Osteoblast (primary cell): ENCODE measurements at regions not wholly inside any gene's neighbourhood (a gene's known extent, or its start where the extent isn't known, plus 50 kb on each side); places are given as distances from the start of the nearest gene placed in this dataset.

ENCODE experiments used
- DNase-seq: peaks from one replicate; pipeline ENCODE4 v3.0.0; 2011; ENCODE audit warnings: low spot score, mixed read lengths; ENCODE audit not compliant: insufficient read length; ENCODE audit errors: missing footprints
- H2AFZ ChIP-seq: 2 replicates; pipeline ENCODE4 v1.6.0; 2011; ENCODE audit warnings: mild to moderate bottlenecking, low read length
- H3K27ac ChIP-seq: 2 replicates; pipeline ENCODE4 v1.5.1; 2011; ENCODE audit warnings: mild to moderate bottlenecking, low read depth, low read length, moderate library complexity
- H3K27me3 ChIP-seq: 2 replicates; pipeline ENCODE4 v1.6.0; 2012; ENCODE audit warnings: mild to moderate bottlenecking, control low read depth, inconsistent platforms, low read length, moderate library complexity; ENCODE audit not compliant: insufficient read depth
- H3K36me3 ChIP-seq: 2 replicates; pipeline ENCODE4 v1.5.1; 2011; ENCODE audit warnings: mild to moderate bottlenecking, low read length, control low read depth, moderate library complexity; ENCODE audit not compliant: insufficient read depth
- H3K4me1 ChIP-seq: 2 replicates; pipeline ENCODE4 v1.5.1; 2011; ENCODE audit warnings: mild to moderate bottlenecking, low read length, control low read depth, moderate library complexity; ENCODE audit not compliant: insufficient read depth
- H3K4me2 ChIP-seq: 2 replicates; pipeline ENCODE4 v1.6.0; 2011; ENCODE audit warnings: mild to moderate bottlenecking, low read length; ENCODE audit not compliant: insufficient read depth
- H3K4me3 ChIP-seq: fragments of 200-600 bp; sonication (generic); 3 replicates; pipeline ENCODE4 v1.5.1; 2012; ENCODE audit warnings: mild to moderate bottlenecking, low read length, inconsistent platforms; ENCODE audit not compliant: insufficient read depth
- H3K79me2 ChIP-seq: 2 replicates; pipeline ENCODE4 v1.6.0; 2012; ENCODE audit warnings: mild to moderate bottlenecking, low read length, control low read depth, inconsistent platforms; ENCODE audit not compliant: insufficient read depth
- H3K9me3 ChIP-seq: 2 replicates; pipeline ENCODE4 v1.5.1; 2011; ENCODE audit warnings: low read depth, low read length, control low read depth
- H4K20me1 ChIP-seq: 2 replicates; pipeline ENCODE4 v1.6.0; 2012; ENCODE audit warnings: mild to moderate bottlenecking, low read length, control low read depth; ENCODE audit not compliant: insufficient read depth
- TF ChIP-seq, protein P1 (sequence below): IDR thresholded peaks from 2 replicates; pipeline ENCODE4 v1.5.1; 2011; ENCODE audit warnings: mild to moderate bottlenecking, low read depth, low read length, moderate library complexity; ENCODE audit errors: extremely low read depth

DNA sequence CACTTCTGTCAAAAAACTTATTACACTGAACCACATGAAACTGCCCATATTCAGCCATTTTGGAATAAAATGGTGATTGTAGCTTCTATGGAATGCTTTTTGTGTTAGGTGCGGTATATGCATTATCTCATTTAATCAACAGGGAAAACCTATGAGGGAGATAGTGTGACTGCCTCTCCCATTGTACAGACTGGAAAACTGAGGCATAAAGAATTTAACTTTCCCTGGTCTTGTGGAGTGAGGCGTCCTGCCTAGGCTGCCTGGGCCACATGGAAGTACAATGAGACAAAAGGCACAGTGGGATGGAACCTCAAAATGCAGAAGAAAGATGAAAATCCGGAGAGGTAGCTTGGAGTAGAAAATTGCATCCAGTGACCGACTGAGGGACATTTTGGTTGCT is 80.2 kb downstream of the RPLP1 start:
- H3K4me3 ChIP-seq = no peak overlapping the region
- H3K27ac ChIP-seq = no peak overlapping the region
- no peaks in the 10 kb centered on the region for H3K79me2 ChIP-seq
- TF ChIP-seq, protein P1, sequence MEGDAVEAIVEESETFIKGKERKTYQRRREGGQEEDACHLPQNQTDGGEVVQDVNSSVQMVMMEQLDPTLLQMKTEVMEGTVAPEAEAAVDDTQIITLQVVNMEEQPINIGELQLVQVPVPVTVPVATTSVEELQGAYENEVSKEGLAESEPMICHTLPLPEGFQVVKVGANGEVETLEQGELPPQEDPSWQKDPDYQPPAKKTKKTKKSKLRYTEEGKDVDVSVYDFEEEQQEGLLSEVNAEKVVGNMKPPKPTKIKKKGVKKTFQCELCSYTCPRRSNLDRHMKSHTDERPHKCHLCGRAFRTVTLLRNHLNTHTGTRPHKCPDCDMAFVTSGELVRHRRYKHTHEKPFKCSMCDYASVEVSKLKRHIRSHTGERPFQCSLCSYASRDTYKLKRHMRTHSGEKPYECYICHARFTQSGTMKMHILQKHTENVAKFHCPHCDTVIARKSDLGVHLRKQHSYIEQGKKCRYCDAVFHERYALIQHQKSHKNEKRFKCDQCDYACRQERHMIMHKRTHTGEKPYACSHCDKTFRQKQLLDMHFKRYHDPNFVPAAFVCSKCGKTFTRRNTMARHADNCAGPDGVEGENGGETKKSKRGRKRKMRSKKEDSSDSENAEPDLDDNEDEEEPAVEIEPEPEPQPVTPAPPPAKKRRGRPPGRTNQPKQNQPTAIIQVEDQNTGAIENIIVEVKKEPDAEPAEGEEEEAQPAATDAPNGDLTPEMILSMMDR = no peak
- no peak overlapping the region for H2AFZ ChIP-seq
- H3K4me2 ChIP-seq = no peak overlapping the region
- peaks cover 8% of the 10 kb centered on the region for H3K4me1 ChIP-seq
- no peaks in the 10 kb centered on the region for H3K36me3 ChIP-seq
- peaks cover 22% of the 10 kb centered on the region for H3K27me3 ChIP-seq
- DNase-seq = no peak
- H3K9me3 ChIP-seq = no peaks in the 10 kb centered on the region
- H4K20me1 ChIP-seq = no peaks in the 10 kb centered on the region

DNA sequence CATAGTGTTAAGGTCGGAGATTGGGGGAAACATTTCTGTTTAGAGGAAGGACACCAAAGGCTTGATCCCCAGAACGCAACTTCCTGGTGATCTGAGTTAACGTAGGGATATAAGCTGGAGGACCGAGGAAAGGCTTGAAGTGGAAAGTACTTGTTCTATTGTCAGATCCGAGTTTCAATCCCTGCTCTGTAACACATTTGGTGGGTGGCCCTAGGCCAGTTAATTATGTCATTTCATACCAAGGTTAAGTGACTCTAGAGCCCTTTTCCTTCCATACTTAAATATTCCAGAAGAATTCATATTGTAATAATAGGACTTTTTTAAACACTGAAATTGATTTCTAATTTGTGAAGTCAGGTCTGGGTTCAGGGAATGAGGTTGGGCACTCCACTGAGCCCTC is 80.9 kb downstream of the RPLP1 start:
- Histone ChIP-seq H3K9me3 (no peaks in the 10 kb centered on the region), H3K27me3 (peaks cover 22% of the 10 kb centered on the region), H3K4me3 (no peak overlapping the region), H3K4me1 (peaks cover 8% of the 10 kb centered on the region), H3K4me2 (no peak overlapping the region), H3K36me3 (no peaks in the 10 kb centered on the region), H3K27ac (no peak overlapping the region), H3K79me2 (no peaks in the 10 kb centered on the region), H4K20me1 (no peaks in the 10 kb centered on the region), H2AFZ (no peak overlapping the region)
- TF ChIP-seq, protein P1 = no peak
- no peak for DNase-seq

DNA sequence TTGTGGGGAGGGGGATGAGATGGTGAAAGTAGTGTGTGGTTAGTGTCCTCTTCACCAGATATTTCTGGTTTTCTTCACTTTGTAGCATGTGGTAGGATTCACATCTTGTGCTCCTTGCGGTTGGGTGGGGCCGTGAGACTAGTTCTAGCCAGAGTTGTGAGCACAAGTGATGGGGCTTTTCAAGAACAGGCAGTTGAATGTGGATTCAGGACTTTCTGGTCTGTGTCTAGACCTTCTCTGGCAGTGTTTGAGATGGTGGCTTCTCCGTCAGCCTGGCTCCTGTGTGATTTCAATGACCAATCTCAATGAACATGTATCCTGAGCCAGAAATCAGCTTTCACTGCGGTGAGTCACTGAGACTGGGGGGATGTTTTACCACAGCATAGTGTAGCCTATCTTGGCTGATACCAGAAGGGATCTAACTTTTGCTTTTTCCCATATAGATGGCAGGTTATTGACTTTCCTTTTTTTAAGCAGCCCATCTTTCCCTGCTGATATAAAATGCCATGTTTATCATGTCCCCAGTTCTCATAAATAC is 82.6 kb downstream of the RPLP1 start:
- TF ChIP-seq, protein P1 = no peak
- Histone ChIP-seq H3K4me1 (peaks cover 8% of the 10 kb centered on the region), H3K79me2 (no peaks in the 10 kb centered on the region), H3K36me3 (no peaks in the 10 kb centered on the region), H3K9me3 (no peaks in the 10 kb centered on the region), H3K4me3 (no peak overlapping the region), H3K27me3 (peaks cover 19% of the 10 kb centered on the region), H3K4me2 (peak overlapping the region; percentile 66), H4K20me1 (no peaks in the 10 kb centered on the region), H2AFZ (peak overlapping the region; percentile 60), H3K27ac (no peak overlapping the region)
- DNase-seq = peak; percentile 94

DNA sequence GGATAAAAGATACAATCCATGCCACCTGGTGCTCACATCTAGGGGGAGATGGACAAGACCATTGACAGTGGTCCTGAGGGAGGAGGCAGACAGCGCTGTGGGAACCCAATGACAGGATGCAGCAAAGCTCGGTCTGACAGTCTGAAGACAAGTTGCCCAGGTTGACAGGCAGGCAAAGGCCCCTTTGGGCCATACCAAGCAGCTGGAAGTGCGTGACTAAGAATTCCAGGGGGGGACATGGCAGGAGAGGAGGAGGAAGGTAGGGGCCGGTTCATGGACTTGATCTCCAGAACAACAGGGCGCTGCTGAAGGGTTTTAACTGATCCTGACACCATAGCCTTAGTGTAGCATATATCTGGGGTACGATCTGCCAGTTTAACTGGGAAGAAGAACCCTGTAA is 83.4 kb downstream of the RPLP1 start:
- Histone ChIP-seq H3K4me3 (no peak overlapping the region), H3K36me3 (no peaks in the 10 kb centered on the region), H3K9me3 (no peaks in the 10 kb centered on the region), H4K20me1 (no peaks in the 10 kb centered on the region), H3K79me2 (no peaks in the 10 kb centered on the region), H2AFZ (no peak overlapping the region), H3K27me3 (peaks cover 19% of the 10 kb centered on the region), H3K4me1 (peaks cover 8% of the 10 kb centered on the region), H3K4me2 (no peak overlapping the region), H3K27ac (no peak overlapping the region)
- DNase-seq = no peak
- TF ChIP-seq, protein P1 = no peak
